ENCODE measurements at regions not wholly inside any gene's neighbourhood (a gene's known extent, or its start where the extent isn't known, plus 50 kb on each side); places are given as distances from the start of the nearest gene placed in this dataset.

GRCh38 chr7:12993025-12993424 lies 305.6 kb downstream of the ARL4A start:
- Histone ChIP-seq H3K27ac (no peak overlapping the region), H3K36me3 (no peaks in the 10 kb centered on the region), H3K4me3 (ENCODE audit: low read depth, low read length) (no peak overlapping the region), H3K9me3 (ENCODE audit: severe bottlenecking) (no peaks in the 10 kb centered on the region), H3K27me3 (ENCODE audit: insufficient read depth, low read depth, severe bottlenecking) (no peaks in the 10 kb centered on the region)
- no peak for DNase-seq
- TF ChIP-seq, protein P1, sequence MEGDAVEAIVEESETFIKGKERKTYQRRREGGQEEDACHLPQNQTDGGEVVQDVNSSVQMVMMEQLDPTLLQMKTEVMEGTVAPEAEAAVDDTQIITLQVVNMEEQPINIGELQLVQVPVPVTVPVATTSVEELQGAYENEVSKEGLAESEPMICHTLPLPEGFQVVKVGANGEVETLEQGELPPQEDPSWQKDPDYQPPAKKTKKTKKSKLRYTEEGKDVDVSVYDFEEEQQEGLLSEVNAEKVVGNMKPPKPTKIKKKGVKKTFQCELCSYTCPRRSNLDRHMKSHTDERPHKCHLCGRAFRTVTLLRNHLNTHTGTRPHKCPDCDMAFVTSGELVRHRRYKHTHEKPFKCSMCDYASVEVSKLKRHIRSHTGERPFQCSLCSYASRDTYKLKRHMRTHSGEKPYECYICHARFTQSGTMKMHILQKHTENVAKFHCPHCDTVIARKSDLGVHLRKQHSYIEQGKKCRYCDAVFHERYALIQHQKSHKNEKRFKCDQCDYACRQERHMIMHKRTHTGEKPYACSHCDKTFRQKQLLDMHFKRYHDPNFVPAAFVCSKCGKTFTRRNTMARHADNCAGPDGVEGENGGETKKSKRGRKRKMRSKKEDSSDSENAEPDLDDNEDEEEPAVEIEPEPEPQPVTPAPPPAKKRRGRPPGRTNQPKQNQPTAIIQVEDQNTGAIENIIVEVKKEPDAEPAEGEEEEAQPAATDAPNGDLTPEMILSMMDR (IDR thresholded peaks at IDR 0.05; ENCODE audit: low read depth, low read length) = no peak

- H3K27ac ChIP-seq = no peak overlapping the region
- no peaks in the 10 kb centered on the region for H3K36me3 ChIP-seq
- H3K27me3 ChIP-seq (ENCODE audit: insufficient read depth, low read depth, severe bottlenecking) = no peaks in the 10 kb centered on the region
- H3K4me3 ChIP-seq (ENCODE audit: low read depth, low read length) = no peak overlapping the region
- no peak for DNase-seq
- no peaks in the 10 kb centered on the region for H3K9me3 ChIP-seq (ENCODE audit: severe bottlenecking)
- TF ChIP-seq, protein P1 (IDR thresholded peaks at IDR 0.05; ENCODE audit: low read depth, low read length) = no peak
These were observed 308.6 kb downstream of the ARL4A start for GRCh38 chr7:12995912-12996469.

GRCh38 chr7:13007331-13007730 lies 319.9 kb downstream of the ARL4A start:
- Histone ChIP-seq H3K27ac (no peak overlapping the region), H3K4me3 (ENCODE audit: low read depth, low read length) (no peak overlapping the region), H3K9me3 (ENCODE audit: severe bottlenecking) (no peaks in the 10 kb centered on the region), H3K27me3 (ENCODE audit: insufficient read depth, low read depth, severe bottlenecking) (no peaks in the 10 kb centered on the region), H3K36me3 (no peaks in the 10 kb centered on the region)
- DNase-seq = no peak
- TF ChIP-seq, protein P1 (IDR thresholded peaks at IDR 0.05; ENCODE audit: low read depth, low read length) = no peak

DNA sequence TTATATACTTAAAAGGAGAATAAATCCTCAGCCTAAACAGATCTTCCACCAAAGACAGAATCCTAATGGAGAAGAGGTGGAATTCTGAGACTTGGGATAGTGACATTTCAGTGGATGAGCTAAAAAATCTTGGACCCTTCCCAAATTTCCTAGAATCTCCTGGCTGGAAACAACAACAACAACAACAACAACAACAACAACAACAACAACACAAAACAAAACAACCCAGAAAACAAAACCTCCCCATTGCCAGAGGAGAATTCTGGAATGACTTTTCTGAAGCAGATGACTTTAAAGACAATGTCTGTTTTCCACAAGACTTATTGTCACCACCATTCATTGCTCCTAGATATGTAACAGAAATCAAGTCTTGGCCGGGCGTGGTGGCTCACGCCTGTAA lies 322.1 kb downstream of the ARL4A start:
- no peaks in the 10 kb centered on the region for H3K9me3 ChIP-seq (ENCODE audit: severe bottlenecking)
- no peak for DNase-seq
- H3K4me3 ChIP-seq (ENCODE audit: low read depth, low read length) = no peak overlapping the region
- H3K36me3 ChIP-seq = no peaks in the 10 kb centered on the region
- TF ChIP-seq, protein P1 (IDR thresholded peaks at IDR 0.05; ENCODE audit: low read depth, low read length) = no peak
- H3K27ac ChIP-seq = no peak overlapping the region
- H3K27me3 ChIP-seq (ENCODE audit: insufficient read depth, low read depth, severe bottlenecking) = no peaks in the 10 kb centered on the region

GRCh38 chr7:13014011-13014410 lies 326.6 kb downstream of the ARL4A start:
- TF ChIP-seq, protein P1 (IDR thresholded peaks at IDR 0.05; ENCODE audit: low read depth, low read length) = no peak
- H3K9me3 ChIP-seq (ENCODE audit: severe bottlenecking) = no peaks in the 10 kb centered on the region

DNA sequence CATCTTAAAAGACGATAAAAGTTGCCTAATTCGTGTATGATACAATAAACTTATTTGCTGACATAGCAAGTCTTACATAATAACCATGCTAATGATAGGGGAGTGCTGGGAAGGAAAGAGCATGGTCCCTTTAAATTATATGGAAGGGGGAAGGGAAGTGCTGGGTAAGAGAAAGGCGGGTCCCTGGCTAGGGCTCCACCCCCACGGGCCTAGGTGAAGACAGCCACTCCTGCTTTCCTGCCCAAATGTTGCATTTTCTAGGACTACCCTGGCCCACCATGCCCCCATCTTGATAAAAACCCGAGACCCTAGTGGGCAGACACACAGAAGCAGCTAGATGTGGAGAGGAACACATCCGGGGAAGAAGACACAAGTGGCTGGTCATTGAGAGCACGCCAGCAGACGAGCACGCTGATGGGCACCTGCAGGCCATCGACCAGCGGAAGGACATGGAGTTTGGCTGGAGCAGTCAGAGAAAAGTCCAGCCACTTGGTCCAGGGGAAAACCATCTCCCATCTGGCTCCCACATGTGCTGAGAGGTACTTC lies 328.7 kb downstream of the ARL4A start:
- Histone ChIP-seq H3K27ac (no peak overlapping the region), H3K36me3 (no peaks in the 10 kb centered on the region), H3K4me3 (ENCODE audit: low read depth, low read length) (no peak overlapping the region), H3K27me3 (ENCODE audit: insufficient read depth, low read depth, severe bottlenecking) (no peaks in the 10 kb centered on the region), H3K9me3 (ENCODE audit: severe bottlenecking) (no peaks in the 10 kb centered on the region)
- DNase-seq = no peak
- TF ChIP-seq, protein P1 (IDR thresholded peaks at IDR 0.05; ENCODE audit: low read depth, low read length) = no peak

More at GRCh38 chr7:13014011-13014410, 326.6 kb downstream of the ARL4A start:
- Histone ChIP-seq H3K4me3 (ENCODE audit: low read depth, low read length) (no peak overlapping the region), H3K27ac (no peak overlapping the region), H3K36me3 (no peaks in the 10 kb centered on the region), H3K27me3 (ENCODE audit: insufficient read depth, low read depth, severe bottlenecking) (no peaks in the 10 kb centered on the region)
- DNase-seq = no peak

Data from WERI-Rb-1 (cell line).